ENCODE measurements at regions not wholly inside any gene's neighbourhood (a gene's known extent, or its start where the extent isn't known, plus 50 kb on each side); places are given as distances from the start of the nearest gene placed in this dataset.
"Not testable (repeated sequence)": the region's sequence is repeated elsewhere in the genome, so short reads cannot be mapped to it uniquely, and the experiment has no call there.

- TF ChIP-seq ZNF8 (CRISPR knock-in tag; IDR thresholded peaks at IDR 0.05); OSR1 (CRISPR knock-in tag; IDR thresholded peaks at IDR 0.05); PATZ1 (CRISPR knock-in tag; IDR thresholded peaks at IDR 0.05; ENCODE audit: borderline replicate concordance); ESRRG (CRISPR knock-in tag; IDR thresholded peaks at IDR 0.05); ZC3H10 (CRISPR knock-in tag; IDR thresholded peaks at IDR 0.05); ZNF70 (CRISPR knock-in tag; IDR thresholded peaks at IDR 0.05); ZFP30 (CRISPR knock-in tag; IDR thresholded peaks at IDR 0.05); RARB (CRISPR knock-in tag; IDR thresholded peaks at IDR 0.05); ZFP3 (CRISPR knock-in tag; IDR thresholded peaks at IDR 0.05): not testable (repeated sequence)
These were observed 296.1 kb downstream of the CNTNAP3B start for GRCh38 chr9:41833108-41833507.

Measured in SK-N-SH treated with all-trans-retinoic acid at 6 μM for 48 hours (cell line).